ENCODE measurements at regions not wholly inside any gene's neighbourhood (a gene's known extent, or its start where the extent isn't known, plus 50 kb on each side); places are given as distances from the start of the nearest gene placed in this dataset.

GRCh38 chr20:11469795-11470435 is 447.8 kb upstream of the BTBD3 start:
- Histone ChIP-seq H3K27ac (ENCODE audit: low read length) (no peak overlapping the region), H3K4me2 (ENCODE audit: low read depth, low read length) (no peak overlapping the region), H3K9me3 (replicated peaks; ENCODE audit: insufficient read depth, low read length) (no peaks in the 10 kb centered on the region), H3K9ac (ENCODE audit: low read length) (no peak overlapping the region), H3K27me3 (replicated peaks; ENCODE audit: insufficient read depth, low read length) (no peaks in the 10 kb centered on the region), H3F3A (ENCODE audit: insufficient read depth, low read length) (no peaks in the 10 kb centered on the region), H3K36me3 (replicated peaks; ENCODE audit: insufficient read depth, low read length) (no peaks in the 10 kb centered on the region), H3K9me2 (replicated peaks; ENCODE audit: insufficient read depth, low read length) (no peaks in the 10 kb centered on the region), H3K79me2 (ENCODE audit: low read length) (no peaks in the 10 kb centered on the region), H3K4me3 (ENCODE audit: low read length) (no peak overlapping the region), H2AFZ (ENCODE audit: low read length) (no peak overlapping the region), H4K20me1 (ENCODE audit: insufficient read depth, low read length) (no peaks in the 10 kb centered on the region), H3K4me1 (ENCODE audit: low read length) (no peaks in the 10 kb centered on the region)
- no peak for DNase-seq
- no peak for TF ChIP-seq EZH2phosphoT487 (IDR thresholded peaks at IDR 0.05; ENCODE audit: low read length)
- TF ChIP-seq CTCF (IDR thresholded peaks at IDR 0.05; ENCODE audit: low read length): no peak
- no peak for TF ChIP-seq EZH2 (optimal IDR thresholded peaks at IDR 0.05; ENCODE audit: low read depth, low read length)

GRCh38 chr20:11473983-11474382 is 443.7 kb upstream of the BTBD3 start:
- Histone ChIP-seq H3K4me1 (ENCODE audit: low read length) (no peaks in the 10 kb centered on the region), H3K27ac (ENCODE audit: low read length) (no peak overlapping the region), H3K9me3 (replicated peaks; ENCODE audit: insufficient read depth, low read length) (no peaks in the 10 kb centered on the region), H3K4me3 (ENCODE audit: low read length) (no peak overlapping the region), H3K9me2 (replicated peaks; ENCODE audit: insufficient read depth, low read length) (no peaks in the 10 kb centered on the region), H3K4me2 (ENCODE audit: low read depth, low read length) (no peak overlapping the region), H3F3A (ENCODE audit: insufficient read depth, low read length) (no peaks in the 10 kb centered on the region), H4K20me1 (ENCODE audit: insufficient read depth, low read length) (no peaks in the 10 kb centered on the region), H3K36me3 (replicated peaks; ENCODE audit: insufficient read depth, low read length) (no peaks in the 10 kb centered on the region), H3K9ac (ENCODE audit: low read length) (no peak overlapping the region), H3K79me2 (ENCODE audit: low read length) (no peaks in the 10 kb centered on the region), H3K27me3 (replicated peaks; ENCODE audit: insufficient read depth, low read length) (no peaks in the 10 kb centered on the region), H2AFZ (ENCODE audit: low read length) (no peak overlapping the region)
- TF ChIP-seq CTCF (IDR thresholded peaks at IDR 0.05; ENCODE audit: low read length): no peak
- no peak for TF ChIP-seq EZH2phosphoT487 (IDR thresholded peaks at IDR 0.05; ENCODE audit: low read length)
- no peak for TF ChIP-seq EZH2 (optimal IDR thresholded peaks at IDR 0.05; ENCODE audit: low read depth, low read length)
- DNase-seq: no peak

GRCh38 chr20:11483697-11484096 is 434.0 kb upstream of the BTBD3 start:
- Histone ChIP-seq H3K4me1 (ENCODE audit: low read length) (no peaks in the 10 kb centered on the region), H2AFZ (ENCODE audit: low read length) (no peak overlapping the region), H3F3A (ENCODE audit: insufficient read depth, low read length) (no peaks in the 10 kb centered on the region), H4K20me1 (ENCODE audit: insufficient read depth, low read length) (no peaks in the 10 kb centered on the region), H3K36me3 (replicated peaks; ENCODE audit: insufficient read depth, low read length) (no peaks in the 10 kb centered on the region), H3K9me2 (replicated peaks; ENCODE audit: insufficient read depth, low read length) (no peaks in the 10 kb centered on the region), H3K27ac (ENCODE audit: low read length) (no peak overlapping the region), H3K4me3 (ENCODE audit: low read length) (no peak overlapping the region), H3K9ac (ENCODE audit: low read length) (no peak overlapping the region), H3K79me2 (ENCODE audit: low read length) (no peaks in the 10 kb centered on the region), H3K27me3 (replicated peaks; ENCODE audit: insufficient read depth, low read length) (no peaks in the 10 kb centered on the region), H3K4me2 (ENCODE audit: low read depth, low read length) (no peak overlapping the region), H3K9me3 (replicated peaks; ENCODE audit: insufficient read depth, low read length) (no peaks in the 10 kb centered on the region)
- no peak for DNase-seq
- TF ChIP-seq EZH2 (optimal IDR thresholded peaks at IDR 0.05; ENCODE audit: low read depth, low read length) (no peak), EZH2phosphoT487 (IDR thresholded peaks at IDR 0.05; ENCODE audit: low read length) (no peak), CTCF (IDR thresholded peaks at IDR 0.05; ENCODE audit: low read length) (no peak)
